Retinal pigment epithelial cell (primary cell): ENCODE measurements at regions not wholly inside any gene's neighbourhood (a gene's known extent, or its start where the extent isn't known, plus 50 kb on each side); places are given as distances from the start of the nearest gene placed in this dataset.

ENCODE experiments used
- DNase-seq: peaks from one replicate; pipeline ENCODE4 v3.0.0-alpha.2; 2010; ENCODE audit warnings: low read depth
- H3K4me3 ChIP-seq: 2 replicates; pipeline ENCODE4 v1.5.1; 2011; ENCODE audit warnings: mild to moderate bottlenecking, low read length, control low read depth, moderate library complexity
- TF ChIP-seq, protein P1 (sequence below): conservative IDR thresholded peaks from 2 replicates; pipeline ENCODE4 v1.5.1; 2011; ENCODE audit warnings: low read depth, low read length, control low read depth, inconsistent platforms

GRCh38 chr5:125011419-125011818 is 265.0 kb upstream of the ZNF608 start:
- no peak for DNase-seq
- TF ChIP-seq, protein P1, sequence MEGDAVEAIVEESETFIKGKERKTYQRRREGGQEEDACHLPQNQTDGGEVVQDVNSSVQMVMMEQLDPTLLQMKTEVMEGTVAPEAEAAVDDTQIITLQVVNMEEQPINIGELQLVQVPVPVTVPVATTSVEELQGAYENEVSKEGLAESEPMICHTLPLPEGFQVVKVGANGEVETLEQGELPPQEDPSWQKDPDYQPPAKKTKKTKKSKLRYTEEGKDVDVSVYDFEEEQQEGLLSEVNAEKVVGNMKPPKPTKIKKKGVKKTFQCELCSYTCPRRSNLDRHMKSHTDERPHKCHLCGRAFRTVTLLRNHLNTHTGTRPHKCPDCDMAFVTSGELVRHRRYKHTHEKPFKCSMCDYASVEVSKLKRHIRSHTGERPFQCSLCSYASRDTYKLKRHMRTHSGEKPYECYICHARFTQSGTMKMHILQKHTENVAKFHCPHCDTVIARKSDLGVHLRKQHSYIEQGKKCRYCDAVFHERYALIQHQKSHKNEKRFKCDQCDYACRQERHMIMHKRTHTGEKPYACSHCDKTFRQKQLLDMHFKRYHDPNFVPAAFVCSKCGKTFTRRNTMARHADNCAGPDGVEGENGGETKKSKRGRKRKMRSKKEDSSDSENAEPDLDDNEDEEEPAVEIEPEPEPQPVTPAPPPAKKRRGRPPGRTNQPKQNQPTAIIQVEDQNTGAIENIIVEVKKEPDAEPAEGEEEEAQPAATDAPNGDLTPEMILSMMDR, result no peak
- no peak overlapping the region for H3K4me3 ChIP-seq

GRCh38 chr5:125011947-125012346 is 265.5 kb upstream of the ZNF608 start:
- H3K4me3 ChIP-seq, result no peak overlapping the region
- TF ChIP-seq, protein P1, result no peak
- no peak for DNase-seq

- DNase-seq, result no peak
- TF ChIP-seq, protein P1, result no peak
- no peak overlapping the region for H3K4me3 ChIP-seq
Measured at GRCh38 chr5:125012727-125013451, 266.4 kb upstream of the ZNF608 start.

DNA sequence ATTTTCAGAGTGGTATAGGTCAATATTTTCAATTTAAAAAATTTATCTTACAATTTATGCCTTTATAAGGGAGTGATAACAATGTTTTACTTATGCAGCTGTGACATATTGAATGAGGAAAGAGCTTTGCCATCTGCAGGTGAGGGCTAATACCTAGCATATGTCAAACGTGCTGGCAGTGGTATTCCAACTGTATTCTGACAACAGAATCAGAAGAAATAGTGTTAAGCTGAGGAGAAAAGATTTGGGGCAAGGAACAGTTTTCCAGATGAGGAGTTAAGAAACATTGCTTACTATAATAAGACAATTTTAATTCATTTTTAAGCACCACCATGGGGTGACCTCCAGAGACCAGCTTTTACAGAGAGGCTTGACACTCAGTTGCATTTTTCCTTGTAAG is 267.8 kb upstream of the ZNF608 start:
- TF ChIP-seq, protein P1, result no peak
- no peak for DNase-seq
- H3K4me3 ChIP-seq, result no peak overlapping the region

DNA sequence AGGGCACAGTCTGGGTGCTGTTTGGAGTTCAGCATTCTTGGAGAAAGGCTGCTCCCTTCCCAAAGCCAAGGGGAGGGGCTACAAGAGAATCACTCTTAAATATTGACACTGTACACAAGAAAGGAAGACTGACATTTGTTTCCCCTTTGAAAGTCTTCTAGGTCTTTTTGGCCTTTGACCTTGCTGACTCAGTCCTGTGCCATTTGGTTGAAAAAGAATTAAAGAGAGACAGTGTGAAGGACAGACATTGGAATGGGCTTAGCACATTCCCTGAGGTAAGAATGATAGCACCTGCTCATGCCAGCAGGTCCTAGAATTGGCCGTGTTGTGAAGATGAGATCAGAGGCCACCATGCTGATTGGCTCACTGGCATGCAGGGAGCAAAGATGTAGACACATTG is 271.4 kb upstream of the ZNF608 start:
- DNase-seq, result no peak
- TF ChIP-seq, protein P1, result no peak
- no peak overlapping the region for H3K4me3 ChIP-seq

DNA sequence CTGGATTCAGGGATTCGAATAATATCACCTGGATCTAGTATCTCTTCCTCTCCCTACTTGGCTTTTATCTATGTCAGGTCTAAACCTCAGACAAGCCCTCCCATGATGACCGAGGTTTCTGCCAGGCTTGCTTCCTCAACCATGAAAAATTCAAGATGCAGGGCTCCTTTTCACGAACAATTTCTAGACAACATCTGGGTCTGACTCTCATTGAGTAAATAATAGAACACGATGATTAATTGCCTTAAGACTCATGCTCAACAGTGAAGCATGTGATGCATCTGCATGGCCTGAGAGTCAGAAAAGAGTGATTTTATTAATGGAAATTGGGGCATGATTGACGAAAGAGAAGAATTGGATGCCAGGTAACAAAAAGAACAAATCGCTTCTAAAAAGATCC is 277.2 kb upstream of the ZNF608 start:
- H3K4me3 ChIP-seq, result no peak overlapping the region
- DNase-seq, result peak; percentile 13
- TF ChIP-seq, protein P1, result no peak
